Suppressor macrophage (primary cell): ENCODE measurements at regions not wholly inside any gene's neighbourhood (a gene's known extent, or its start where the extent isn't known, plus 50 kb on each side); places are given as distances from the start of the nearest gene placed in this dataset.

Experiments
- DNase-seq, 4 experiments: peaks; one replicate each; pipeline ENCODE4 v3.0.0-alpha.2; 2020 to 2022

GRCh38 chr16:51408357-51408756 lies 257.3 kb upstream of the SALL1 start:
- DNase-seq: no peak

- DNase-seq: no peak
These were observed 256.9 kb upstream of the SALL1 start for GRCh38 chr16:51407921-51408320.

GRCh38 chr16:51407199-51407598 lies 256.1 kb upstream of the SALL1 start:
- DNase-seq: no peak

GRCh38 chr16:51405361-51405760 lies 254.3 kb upstream of the SALL1 start:
- DNase-seq: no peak

GRCh38 chr16:51404386-51404785 lies 253.3 kb upstream of the SALL1 start:
- DNase-seq: no peak

- DNase-seq: no peak
These were observed 251.7 kb upstream of the SALL1 start for GRCh38 chr16:51402785-51403184.

- DNase-seq: no peak
These were observed 251.2 kb upstream of the SALL1 start for GRCh38 chr16:51402298-51402697.

GRCh38 chr16:51401673-51402072 lies 250.6 kb upstream of the SALL1 start:
- no peak for DNase-seq

- DNase-seq: no peak
These were observed 249.0 kb upstream of the SALL1 start for GRCh38 chr16:51399908-51400670.

- DNase-seq: no peak
These were observed 243.4 kb upstream of the SALL1 start for GRCh38 chr16:51394421-51394820.

GRCh38 chr16:51393381-51394005 lies 242.4 kb upstream of the SALL1 start:
- DNase-seq: no peak

- no peak for DNase-seq
These were observed 241.6 kb upstream of the SALL1 start for GRCh38 chr16:51392521-51393187.

GRCh38 chr16:51391798-51392511 lies 240.9 kb upstream of the SALL1 start:
- DNase-seq: no peak

- DNase-seq: no peak
These were observed 239.8 kb upstream of the SALL1 start for GRCh38 chr16:51390877-51391276.

GRCh38 chr16:51389881-51390280 lies 238.8 kb upstream of the SALL1 start:
- DNase-seq: no peak

GRCh38 chr16:51388516-51388951 lies 237.5 kb upstream of the SALL1 start:
- no peak for DNase-seq

- DNase-seq: no peak
These were observed 232.8 kb upstream of the SALL1 start for GRCh38 chr16:51383909-51384308.

GRCh38 chr16:51382940-51383339 lies 231.9 kb upstream of the SALL1 start:
- DNase-seq: no peak

GRCh38 chr16:51382211-51382610 lies 231.1 kb upstream of the SALL1 start:
- DNase-seq: no peak

GRCh38 chr16:51376080-51376479 lies 225.0 kb upstream of the SALL1 start:
- no peak for DNase-seq

GRCh38 chr16:51374790-51375189 lies 223.7 kb upstream of the SALL1 start:
- no peak for DNase-seq

GRCh38 chr16:51374346-51374745 lies 223.3 kb upstream of the SALL1 start:
- DNase-seq: no peak

- no peak for DNase-seq
These were observed 214.6 kb upstream of the SALL1 start for GRCh38 chr16:51365715-51366114.
